Astrocyte (in vitro differentiated cells and primary cell): ENCODE measurements at regions not wholly inside any gene's neighbourhood (a gene's known extent, or its start where the extent isn't known, plus 50 kb on each side); places are given as distances from the start of the nearest gene placed in this dataset.
"Not testable (repeated sequence)": the region's sequence is repeated elsewhere in the genome, so short reads cannot be mapped to it uniquely, and the experiment has no call there.

Source experiments
- DNase-seq: peaks from one replicate; pipeline ENCODE4 v3.0.0-alpha.2; 2010; ENCODE audit warnings: low read depth
- FAIRE-seq: peaks from 2 replicates; lab custom pipeline; 2011; peaks lifted over from hg19 to GRCh38; lab: Jason Lieb, UNC
- H2AFZ ChIP-seq: 2 replicates; pipeline ENCODE4 v1.6.0; 2012; ENCODE audit warnings: low read depth, low read length, inconsistent platforms
- H3K27ac ChIP-seq: 2 replicates; pipeline ENCODE4 v1.5.1; 2011; ENCODE audit warnings: low read depth, low read length, inconsistent platforms
- H3K27me3 ChIP-seq: 2 replicates; pipeline ENCODE4 v1.6.0; 2011; ENCODE audit warnings: low read length, inconsistent platforms; ENCODE audit not compliant: insufficient read depth
- H3K36me3 ChIP-seq: 2 replicates; pipeline ENCODE4 v1.5.1; 2011; ENCODE audit warnings: low read length, inconsistent platforms; ENCODE audit not compliant: insufficient read depth
- H3K4me1 ChIP-seq: 2 replicates; pipeline ENCODE4 v1.5.1; 2011; ENCODE audit warnings: low read length, inconsistent platforms; ENCODE audit not compliant: insufficient read depth
- H3K4me2 ChIP-seq: 2 replicates; pipeline ENCODE4 v1.6.0; 2012; ENCODE audit warnings: low read length, inconsistent platforms
- H3K4me3 ChIP-seq: 2 replicates; pipeline ENCODE4 v1.5.1; 2011; ENCODE audit warnings: low read depth, mild to moderate bottlenecking, low read length, inconsistent platforms; ENCODE audit not compliant: insufficient read depth
- H3K79me2 ChIP-seq: 2 replicates; pipeline ENCODE4 v1.6.0; 2012; ENCODE audit warnings: mild to moderate bottlenecking, low read length, inconsistent platforms; ENCODE audit not compliant: insufficient read depth
- H3K9ac ChIP-seq: 2 replicates; pipeline ENCODE4 v1.6.0; 2012; ENCODE audit warnings: mild to moderate bottlenecking, low read length, inconsistent platforms
- H3K9me3 ChIP-seq: 2 replicates; pipeline ENCODE4 v1.5.1; 2012; ENCODE audit warnings: low read depth, mild to moderate bottlenecking, low read length, inconsistent platforms; ENCODE audit not compliant: insufficient read depth
- H4K20me1 ChIP-seq: 2 replicates; pipeline ENCODE4 v1.6.0; 2012; ENCODE audit warnings: low read length, inconsistent platforms; ENCODE audit not compliant: insufficient read depth
- H3K27ac Mint-ChIP-seq: one replicate; pipeline ENCODE4 v1.8.0; 2021; ENCODE audit warnings: mild to moderate bottlenecking, mixed read lengths; ENCODE audit not compliant: unreplicated experiment
- H3K27me3 Mint-ChIP-seq: one replicate; pipeline ENCODE4 v1.8.0; 2021; ENCODE audit warnings: low read depth, mixed read lengths; ENCODE audit not compliant: unreplicated experiment
- H3K36me3 Mint-ChIP-seq: one replicate; pipeline ENCODE4 v1.8.0; 2021; ENCODE audit warnings: low read depth, mixed read lengths; ENCODE audit not compliant: unreplicated experiment
- H3K4me1 Mint-ChIP-seq: one replicate; pipeline ENCODE4 v1.8.0; 2021; ENCODE audit warnings: low read depth, mixed read lengths; ENCODE audit not compliant: unreplicated experiment
- H3K4me3 Mint-ChIP-seq: one replicate; pipeline ENCODE4 v1.8.0; 2021; ENCODE audit warnings: mild to moderate bottlenecking, moderate library complexity, mixed read lengths; ENCODE audit not compliant: unreplicated experiment
- H3K9me3 Mint-ChIP-seq: one replicate; pipeline ENCODE4 v1.8.0; 2021; ENCODE audit warnings: mild to moderate bottlenecking, mixed read lengths; ENCODE audit not compliant: unreplicated experiment
- EZH2 ChIP-seq: IDR thresholded peaks from 2 replicates; pipeline ENCODE4 v1.6.1; 2012; ENCODE audit warnings: mild to moderate bottlenecking, low read length, inconsistent platforms; ENCODE audit not compliant: insufficient read depth
- TF ChIP-seq, protein P1 (sequence below): IDR thresholded peaks from 2 replicates; pipeline ENCODE4 v1.5.1; 2011; ENCODE audit warnings: low read depth, mild to moderate bottlenecking, inconsistent platforms, low read length, moderate library complexity; ENCODE audit not compliant: insufficient read depth

DNA sequence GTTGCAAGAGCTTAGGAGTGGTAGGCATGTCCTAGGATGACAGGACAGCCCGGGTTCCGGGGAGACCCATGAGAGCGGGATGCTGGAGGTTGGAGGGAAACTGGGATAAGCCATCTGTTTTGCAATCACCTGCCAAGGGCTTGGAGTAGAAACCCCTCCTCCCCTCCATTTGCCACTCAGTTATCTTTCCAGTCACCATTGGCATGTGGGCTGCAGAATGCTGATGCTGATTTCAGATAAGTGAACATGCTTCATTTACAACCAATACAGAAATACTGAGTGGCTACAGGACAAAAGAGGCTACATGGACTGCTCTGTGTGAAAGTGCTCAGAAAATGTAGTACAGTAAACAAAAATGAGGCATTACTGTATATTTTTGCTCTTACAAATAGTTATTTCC, 93.4 kb upstream of the KIF2A start:
- TF ChIP-seq, protein P1, sequence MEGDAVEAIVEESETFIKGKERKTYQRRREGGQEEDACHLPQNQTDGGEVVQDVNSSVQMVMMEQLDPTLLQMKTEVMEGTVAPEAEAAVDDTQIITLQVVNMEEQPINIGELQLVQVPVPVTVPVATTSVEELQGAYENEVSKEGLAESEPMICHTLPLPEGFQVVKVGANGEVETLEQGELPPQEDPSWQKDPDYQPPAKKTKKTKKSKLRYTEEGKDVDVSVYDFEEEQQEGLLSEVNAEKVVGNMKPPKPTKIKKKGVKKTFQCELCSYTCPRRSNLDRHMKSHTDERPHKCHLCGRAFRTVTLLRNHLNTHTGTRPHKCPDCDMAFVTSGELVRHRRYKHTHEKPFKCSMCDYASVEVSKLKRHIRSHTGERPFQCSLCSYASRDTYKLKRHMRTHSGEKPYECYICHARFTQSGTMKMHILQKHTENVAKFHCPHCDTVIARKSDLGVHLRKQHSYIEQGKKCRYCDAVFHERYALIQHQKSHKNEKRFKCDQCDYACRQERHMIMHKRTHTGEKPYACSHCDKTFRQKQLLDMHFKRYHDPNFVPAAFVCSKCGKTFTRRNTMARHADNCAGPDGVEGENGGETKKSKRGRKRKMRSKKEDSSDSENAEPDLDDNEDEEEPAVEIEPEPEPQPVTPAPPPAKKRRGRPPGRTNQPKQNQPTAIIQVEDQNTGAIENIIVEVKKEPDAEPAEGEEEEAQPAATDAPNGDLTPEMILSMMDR = no peak
- TF ChIP-seq EZH2 = no peak

DNA sequence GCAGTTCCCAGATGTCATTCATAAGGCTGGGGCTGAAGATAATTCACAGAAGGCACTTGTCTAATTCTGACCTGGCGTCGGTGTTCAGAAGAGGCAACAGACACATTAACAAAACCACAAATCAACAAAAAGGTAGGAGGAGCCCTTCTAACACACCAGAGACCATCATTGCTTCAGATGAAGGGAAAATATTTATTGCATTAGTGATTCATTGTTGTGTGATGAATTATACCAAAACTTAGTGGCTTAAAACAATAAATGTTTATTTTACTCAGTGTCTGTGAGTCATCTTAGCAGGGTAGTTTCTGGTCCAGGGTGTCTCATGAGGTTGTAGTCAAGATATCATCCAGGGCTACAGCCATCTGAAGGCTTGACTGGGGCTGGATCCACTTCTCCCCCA, 91.3 kb upstream of the KIF2A start:
- TF ChIP-seq EZH2 = no peak
- TF ChIP-seq, protein P1 = no peak
- Histone ChIP-seq H3K4me1 (no peaks in the 10 kb centered on the region), H4K20me1 (no peaks in the 10 kb centered on the region), H3K27me3 (no peaks in the 10 kb centered on the region), H3K4me3 (no peak overlapping the region), H3K79me2 (no peaks in the 10 kb centered on the region), H3K9me3 (no peaks in the 10 kb centered on the region), H2AFZ (no peak overlapping the region), H3K9ac (no peak overlapping the region), H3K4me2 (no peak overlapping the region), H3K27ac (no peak overlapping the region), H3K36me3 (no peaks in the 10 kb centered on the region)
- no peak for FAIRE-seq
- no peak overlapping the region for H3K27ac Mint-ChIP-seq
- H3K9me3 Mint-ChIP-seq = peaks cover 2% of the 10 kb centered on the region
- no peaks in the 10 kb centered on the region for H3K36me3 Mint-ChIP-seq
- DNase-seq = no peak
- H3K4me3 Mint-ChIP-seq = no peak overlapping the region
- H3K4me1 Mint-ChIP-seq = no peaks in the 10 kb centered on the region
- H3K27me3 Mint-ChIP-seq = peaks cover 4% of the 10 kb centered on the region

More for the DNA sequence above, 93.4 kb upstream of the KIF2A start:
- no peak for DNase-seq
- Histone ChIP-seq H3K4me3 (no peak overlapping the region), H2AFZ (no peak overlapping the region), H3K4me1 (no peaks in the 10 kb centered on the region), H4K20me1 (no peaks in the 10 kb centered on the region), H3K79me2 (no peaks in the 10 kb centered on the region), H3K27ac (no peak overlapping the region), H3K36me3 (no peaks in the 10 kb centered on the region), H3K9me3 (no peaks in the 10 kb centered on the region), H3K9ac (no peak overlapping the region), H3K27me3 (no peaks in the 10 kb centered on the region), H3K4me2 (no peak overlapping the region)
- H3K36me3 Mint-ChIP-seq = no peaks in the 10 kb centered on the region
- H3K27me3 Mint-ChIP-seq = peaks cover 3% of the 10 kb centered on the region
- H3K4me3 Mint-ChIP-seq = no peak overlapping the region
- H3K4me1 Mint-ChIP-seq = no peaks in the 10 kb centered on the region
- H3K27ac Mint-ChIP-seq = no peak overlapping the region
- FAIRE-seq = no peak
- H3K9me3 Mint-ChIP-seq = peaks cover 2% of the 10 kb centered on the region

DNA sequence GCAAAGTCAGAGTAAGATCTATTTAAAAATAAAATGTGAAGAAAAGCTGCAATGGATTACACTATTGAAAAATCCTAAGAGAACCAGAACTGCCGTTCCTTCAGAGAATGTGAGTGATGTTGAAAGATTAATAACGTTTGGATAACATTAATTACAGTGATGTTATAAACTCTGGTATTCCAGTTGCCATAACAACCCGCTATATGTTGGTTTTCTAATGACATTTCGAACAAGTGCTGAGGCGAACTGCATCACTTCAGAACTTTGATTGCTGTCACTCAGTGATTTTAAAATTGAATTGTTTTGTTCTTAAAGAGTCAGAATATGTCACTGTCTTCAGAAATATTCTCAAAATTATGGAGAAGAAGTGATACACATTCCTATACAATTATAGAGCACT, 89.4 kb upstream of the KIF2A start:
- H4K20me1 ChIP-seq, H3K79me2 ChIP-seq, H3K36me3 ChIP-seq, H3K4me3 Mint-ChIP-seq, H3K9ac ChIP-seq, H3K27me3 ChIP-seq, H3K36me3 Mint-ChIP-seq, H3K4me2 ChIP-seq, H3K9me3 Mint-ChIP-seq, FAIRE-seq, H3K4me3 ChIP-seq, H3K4me1 Mint-ChIP-seq, H3K27ac Mint-ChIP-seq, H3K27me3 Mint-ChIP-seq, H2AFZ ChIP-seq, DNase-seq, H3K9me3 ChIP-seq, H3K27ac ChIP-seq, H3K4me1 ChIP-seq: not testable (repeated sequence)

DNA sequence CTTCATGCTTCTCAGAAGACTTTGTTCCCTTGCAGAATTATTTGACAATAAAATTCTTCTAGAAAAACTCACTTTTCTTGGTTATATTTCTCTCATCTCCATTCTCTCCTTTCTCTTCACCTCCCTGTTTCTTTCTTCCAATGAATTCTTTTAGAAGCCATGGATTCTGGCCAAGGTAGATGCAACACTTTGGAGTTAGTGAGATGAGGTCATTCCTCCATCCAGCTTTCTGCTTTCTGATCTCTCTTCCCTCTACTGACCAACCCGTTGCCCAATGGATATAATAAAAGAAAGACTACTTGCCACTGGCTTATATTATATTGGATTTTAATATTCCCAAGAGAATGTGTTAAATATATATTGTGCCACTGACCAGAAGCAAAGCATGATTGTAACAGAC, 88.9 kb upstream of the KIF2A start:
- not testable (repeated sequence) for H3K27me3 Mint-ChIP-seq, H3K9me3 ChIP-seq, H3K27ac ChIP-seq, DNase-seq, H3K4me1 ChIP-seq, H4K20me1 ChIP-seq, H3K4me3 ChIP-seq, H3K4me3 Mint-ChIP-seq, H3K9me3 Mint-ChIP-seq, H3K9ac ChIP-seq, H3K27ac Mint-ChIP-seq, H2AFZ ChIP-seq, H3K4me2 ChIP-seq, H3K27me3 ChIP-seq, FAIRE-seq, H3K36me3 Mint-ChIP-seq, H3K36me3 ChIP-seq, H3K4me1 Mint-ChIP-seq, H3K79me2 ChIP-seq

DNA sequence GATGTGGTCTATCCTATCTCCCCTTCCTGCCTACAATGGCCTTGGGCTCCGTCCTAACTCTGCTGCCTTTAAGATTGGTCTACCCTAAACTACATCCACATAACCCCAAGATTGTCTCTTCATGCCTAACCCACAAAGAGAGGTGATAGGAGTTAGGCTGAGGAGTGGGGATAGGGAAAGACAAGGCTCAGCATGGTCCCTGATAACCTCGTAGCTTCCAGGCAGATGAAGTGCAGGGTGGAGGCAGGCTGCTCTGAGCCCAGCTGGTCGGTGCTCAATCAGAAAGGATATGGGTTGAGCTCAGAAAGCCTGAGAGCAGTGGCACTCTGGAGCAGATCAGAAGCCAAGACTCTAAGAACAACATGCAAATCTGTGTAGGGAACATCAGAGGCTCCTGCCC, 87.1 kb upstream of the KIF2A start:
- H3K4me2 ChIP-seq, H3K36me3 Mint-ChIP-seq, H3K9me3 ChIP-seq, H3K79me2 ChIP-seq, H3K27ac Mint-ChIP-seq, H3K9me3 Mint-ChIP-seq, H2AFZ ChIP-seq, FAIRE-seq, H3K9ac ChIP-seq, H3K4me3 ChIP-seq, DNase-seq, H3K27ac ChIP-seq, H3K36me3 ChIP-seq, H3K27me3 Mint-ChIP-seq, H3K4me1 Mint-ChIP-seq, H3K4me3 Mint-ChIP-seq, H3K27me3 ChIP-seq, H3K4me1 ChIP-seq, H4K20me1 ChIP-seq: not testable (repeated sequence)
